ENCODE measurements at regions not wholly inside any gene's neighbourhood (a gene's known extent, or its start where the extent isn't known, plus 50 kb on each side); places are given as distances from the start of the nearest gene placed in this dataset.

- no peak for TF ChIP-seq CEBPB (IDR thresholded peaks at IDR 0.05)
- no peak for TF ChIP-seq RAD21 (IDR thresholded peaks at IDR 0.05; ENCODE audit: low read depth)
- no peak for TF ChIP-seq TAF1 (IDR thresholded peaks at IDR 0.05; ENCODE audit: low read depth)
- no peak for TF ChIP-seq USF1 (IDR thresholded peaks at IDR 0.05)
- no peak for TF ChIP-seq CREB1 (IDR thresholded peaks at IDR 0.05; ENCODE audit: low read depth)
- no peak for TF ChIP-seq EP300 (IDR thresholded peaks at IDR 0.05; ENCODE audit: borderline replicate concordance)
Observed at GRCh38 chr14:35196571-35196970, 74.2 kb downstream of the PRORP start.
